ENCODE measurements at regions not wholly inside any gene's neighbourhood (a gene's known extent, or its start where the extent isn't known, plus 50 kb on each side); places are given as distances from the start of the nearest gene placed in this dataset.

- H3K27ac ChIP-seq = no peak overlapping the region
- no peak for TF ChIP-seq EP300 (IDR thresholded peaks at IDR 0.05; ENCODE audit: low read depth)
- no peak for TF ChIP-seq POLR2AphosphoS5 (IDR thresholded peaks at IDR 0.05)
- TF ChIP-seq CTCF (IDR thresholded peaks at IDR 0.05) = no peak
- no peak for TF ChIP-seq POLR2A (IDR thresholded peaks at IDR 0.05)
- H3K9me3 ChIP-seq = peaks cover 3% of the 10 kb centered on the region in 2 donors
- intact Hi-C loops (cut with DNase I; ENCODE audit: low total_unique reads) = no loop called here
- no peaks in the 10 kb centered on the region for H3K36me3 ChIP-seq
- H3K4me3 ChIP-seq = no peak overlapping the region
- WGBS, 2 donors (ENCODE audit: low coverage in 1 of 2) = 68 to 72% methylated on average over 5 to 7 of the region's 7 CpGs
- no peaks in the 10 kb centered on the region for H3K4me1 ChIP-seq
- no peak for DNase-seq
- in situ Hi-C loops (cut with MboI; ENCODE audit: low pct_ligation_motif_present in 1 of 4, low pct_unique_long_range_greater_than_20kb in 1 of 4, low sequenced_read_pairs in 3 of 4) = no loop called here
- H3K27me3 ChIP-seq = no peaks in the 10 kb centered on the region
These were observed 491.1 kb upstream of the EYS start for GRCh38 chr6:66198062-66198624.

GRCh38 chr6:66190858-66191257 is 483.8 kb upstream of the EYS start:
- intact Hi-C loops (cut with DNase I; ENCODE audit: low total_unique reads) (no loop called here), in situ Hi-C loops (cut with MboI; ENCODE audit: low pct_ligation_motif_present in 1 of 4, low pct_unique_long_range_greater_than_20kb in 1 of 4, low sequenced_read_pairs in 3 of 4) (no loop called here)
- no peak for TF ChIP-seq CTCF (IDR thresholded peaks at IDR 0.05)
- no peak for TF ChIP-seq POLR2AphosphoS5 (IDR thresholded peaks at IDR 0.05)
- TF ChIP-seq EP300 (IDR thresholded peaks at IDR 0.05; ENCODE audit: low read depth) = no peak
- no peak for TF ChIP-seq POLR2A (IDR thresholded peaks at IDR 0.05)
- DNase-seq = no peak
- H3K4me3 ChIP-seq = no peak overlapping the region
- peaks cover 4 to 7% of the 10 kb centered on the region in 2 donors for H3K9me3 ChIP-seq
- H3K27me3 ChIP-seq = no peaks in the 10 kb centered on the region
- WGBS, 2 donors (ENCODE audit: low coverage in 1 of 2) = 68% methylated on average over 5 of the region's 5 CpGs; no CpG with 5 or more reads in 1 of the 2 donors
- no peak overlapping the region for H3K27ac ChIP-seq
- no peaks in the 10 kb centered on the region for H3K36me3 ChIP-seq
- H3K4me1 ChIP-seq = no peaks in the 10 kb centered on the region

GRCh38 chr6:66189915-66190314 is 482.9 kb upstream of the EYS start:
- 54 to 70% methylated on average over 2 to 3 of the region's 3 CpGs for WGBS, 2 donors (ENCODE audit: low coverage in 1 of 2)
- intact Hi-C loops (cut with DNase I; ENCODE audit: low total_unique reads) = no loop called here
- Histone ChIP-seq H3K4me3 (no peak overlapping the region), H3K27me3 (no peaks in the 10 kb centered on the region), H3K4me1 (no peaks in the 10 kb centered on the region), H3K9me3 (peaks cover 4 to 7% of the 10 kb centered on the region in 2 donors), H3K27ac (no peak overlapping the region), H3K36me3 (no peaks in the 10 kb centered on the region)
- in situ Hi-C loops (cut with MboI; ENCODE audit: low pct_ligation_motif_present in 1 of 4, low pct_unique_long_range_greater_than_20kb in 1 of 4, low sequenced_read_pairs in 3 of 4) = no loop called here
- TF ChIP-seq CTCF (IDR thresholded peaks at IDR 0.05) (no peak), POLR2AphosphoS5 (IDR thresholded peaks at IDR 0.05) (no peak), POLR2A (IDR thresholded peaks at IDR 0.05) (no peak), EP300 (IDR thresholded peaks at IDR 0.05; ENCODE audit: low read depth) (no peak)
- DNase-seq = no peak

GRCh38 chr6:66186756-66187155 is 479.7 kb upstream of the EYS start:
- no peak overlapping the region for H3K4me3 ChIP-seq
- H3K4me1 ChIP-seq = no peaks in the 10 kb centered on the region
- no peak for DNase-seq
- 72 to 79% methylated on average over 2 of the region's 2 CpGs for WGBS, 2 donors (ENCODE audit: low coverage in 1 of 2)
- H3K27me3 ChIP-seq = no peaks in the 10 kb centered on the region
- H3K36me3 ChIP-seq = no peaks in the 10 kb centered on the region
- in situ Hi-C loops (cut with MboI; ENCODE audit: low pct_ligation_motif_present in 1 of 4, low pct_unique_long_range_greater_than_20kb in 1 of 4, low sequenced_read_pairs in 3 of 4) (no loop called here), intact Hi-C loops (cut with DNase I; ENCODE audit: low total_unique reads) (no loop called here)
- H3K27ac ChIP-seq = no peak overlapping the region
- TF ChIP-seq POLR2AphosphoS5 (IDR thresholded peaks at IDR 0.05) (no peak), POLR2A (IDR thresholded peaks at IDR 0.05) (no peak), EP300 (IDR thresholded peaks at IDR 0.05; ENCODE audit: low read depth) (no peak), CTCF (IDR thresholded peaks at IDR 0.05) (no peak)
- H3K9me3 ChIP-seq = peaks cover 4 to 12% of the 10 kb centered on the region in 2 donors
